ENCODE measurements at regions not wholly inside any gene's neighbourhood (a gene's known extent, or its start where the extent isn't known, plus 50 kb on each side); places are given as distances from the start of the nearest gene placed in this dataset.

DNA sequence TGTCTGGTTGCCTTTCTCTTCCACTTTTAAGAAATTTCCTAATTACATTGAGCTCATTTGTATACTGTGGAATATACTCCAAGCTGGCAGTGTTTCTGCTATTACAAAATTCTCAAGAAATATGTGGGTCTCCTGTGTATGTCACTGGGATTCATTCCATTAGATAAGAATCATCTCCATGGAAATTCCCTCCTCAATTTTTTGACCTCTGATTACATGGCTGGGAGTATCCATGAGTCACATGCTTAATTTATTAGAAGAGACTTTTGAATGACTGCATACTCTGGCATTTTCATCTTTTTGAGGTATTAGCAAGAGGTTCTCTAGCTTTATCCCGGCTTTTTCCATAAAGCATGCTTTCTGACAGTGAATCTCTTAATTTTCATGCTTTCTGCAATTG is 665.5 kb upstream of the CNTNAP5 start:
- 12% methylated on average over 1 of the region's 1 CpG for WGBS (ENCODE audit: insufficient coverage, low coverage, low lambda C conversion rate, missing lambda C conversion rate)
- no peaks in the 10 kb centered on the region for H3K9me3 ChIP-seq
- no peaks in the 10 kb centered on the region for H3K36me3 ChIP-seq
- DNase-seq (no peak), ATAC-seq (no peak)
- H3K27me3 ChIP-seq: no peaks in the 10 kb centered on the region
- H3K4me3 ChIP-seq: no peak overlapping the region
- H3K4me1 ChIP-seq: no peaks in the 10 kb centered on the region
- intact Hi-C loops (cut with DNase I): no loop called here
- TF ChIP-seq, protein P1, sequence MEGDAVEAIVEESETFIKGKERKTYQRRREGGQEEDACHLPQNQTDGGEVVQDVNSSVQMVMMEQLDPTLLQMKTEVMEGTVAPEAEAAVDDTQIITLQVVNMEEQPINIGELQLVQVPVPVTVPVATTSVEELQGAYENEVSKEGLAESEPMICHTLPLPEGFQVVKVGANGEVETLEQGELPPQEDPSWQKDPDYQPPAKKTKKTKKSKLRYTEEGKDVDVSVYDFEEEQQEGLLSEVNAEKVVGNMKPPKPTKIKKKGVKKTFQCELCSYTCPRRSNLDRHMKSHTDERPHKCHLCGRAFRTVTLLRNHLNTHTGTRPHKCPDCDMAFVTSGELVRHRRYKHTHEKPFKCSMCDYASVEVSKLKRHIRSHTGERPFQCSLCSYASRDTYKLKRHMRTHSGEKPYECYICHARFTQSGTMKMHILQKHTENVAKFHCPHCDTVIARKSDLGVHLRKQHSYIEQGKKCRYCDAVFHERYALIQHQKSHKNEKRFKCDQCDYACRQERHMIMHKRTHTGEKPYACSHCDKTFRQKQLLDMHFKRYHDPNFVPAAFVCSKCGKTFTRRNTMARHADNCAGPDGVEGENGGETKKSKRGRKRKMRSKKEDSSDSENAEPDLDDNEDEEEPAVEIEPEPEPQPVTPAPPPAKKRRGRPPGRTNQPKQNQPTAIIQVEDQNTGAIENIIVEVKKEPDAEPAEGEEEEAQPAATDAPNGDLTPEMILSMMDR (IDR thresholded peaks at IDR 0.05): no peak
- TF ChIP-seq POLR2A (IDR thresholded peaks at IDR 0.05): no peak
- H3K27ac ChIP-seq: no peak overlapping the region

DNA sequence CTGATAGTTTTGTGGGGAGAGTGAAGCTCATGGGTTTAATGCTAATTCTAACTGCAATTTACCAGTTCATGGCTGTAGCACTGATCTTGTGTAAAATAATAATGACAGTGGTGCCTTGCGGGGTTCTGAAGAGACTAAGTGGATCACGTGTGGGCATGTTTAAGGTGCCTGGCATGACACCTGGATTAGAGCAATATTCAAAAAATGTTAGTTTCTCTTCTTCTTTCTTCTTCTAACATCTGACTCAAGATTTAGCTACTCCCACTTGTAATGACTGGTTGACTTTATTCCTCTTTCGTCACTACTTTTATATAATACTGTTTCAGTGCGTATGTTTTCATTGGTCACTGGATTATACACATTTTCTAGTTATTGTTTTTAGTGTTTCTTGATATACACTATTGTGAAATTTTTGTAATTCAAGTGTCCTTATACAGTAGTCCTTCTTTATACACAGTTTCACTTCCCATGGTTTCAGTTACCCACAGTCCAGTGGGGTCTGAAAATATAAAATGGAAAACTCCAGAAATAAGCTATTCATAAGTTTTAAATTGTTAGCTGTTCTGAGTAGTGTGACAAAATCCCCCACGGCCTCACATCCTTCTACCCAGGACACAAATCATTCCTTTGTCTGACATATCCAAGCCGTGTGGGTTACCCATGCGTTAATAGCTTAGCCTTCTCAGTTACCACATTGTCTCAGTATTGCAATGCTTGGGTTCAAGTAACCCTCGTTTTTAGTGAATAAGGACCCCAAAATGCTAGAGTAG is 662.2 kb upstream of the CNTNAP5 start:
- WGBS (ENCODE audit: insufficient coverage, low coverage, low lambda C conversion rate, missing lambda C conversion rate): 41% methylated on average over 8 of the region's 8 CpGs
- intact Hi-C loops (cut with DNase I): no loop called here
- no peak overlapping the region for H3K4me3 ChIP-seq
- TF ChIP-seq, protein P1 (IDR thresholded peaks at IDR 0.05): no peak
- TF ChIP-seq POLR2A (IDR thresholded peaks at IDR 0.05): no peak
- H3K4me1 ChIP-seq: no peaks in the 10 kb centered on the region
- H3K27me3 ChIP-seq: no peaks in the 10 kb centered on the region
- H3K36me3 ChIP-seq: no peaks in the 10 kb centered on the region
- ATAC-seq (no peak), DNase-seq (no peak)
- no peak overlapping the region for H3K27ac ChIP-seq
- no peaks in the 10 kb centered on the region for H3K9me3 ChIP-seq

DNA sequence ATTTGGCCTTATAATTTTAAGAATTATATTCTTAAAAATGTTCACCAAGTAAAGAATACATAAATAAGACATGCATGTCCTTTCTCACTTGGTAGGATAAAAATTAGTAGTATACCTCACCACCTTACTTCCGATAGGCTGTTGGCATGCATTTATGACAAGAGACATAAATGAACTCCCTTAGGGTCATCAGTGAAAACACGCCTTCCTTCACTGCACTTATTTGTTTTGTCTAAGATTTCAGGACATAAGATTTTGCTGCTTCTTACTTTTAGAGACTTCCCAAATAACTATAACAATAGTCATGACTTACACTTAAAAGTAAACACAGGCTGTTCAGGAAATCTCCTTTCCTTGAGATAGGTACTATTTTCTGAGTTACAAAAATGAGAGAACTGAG is 661.3 kb upstream of the CNTNAP5 start:
- ATAC-seq (no peak), DNase-seq (no peak)
- H3K36me3 ChIP-seq: no peaks in the 10 kb centered on the region
- H3K27me3 ChIP-seq: no peaks in the 10 kb centered on the region
- H3K27ac ChIP-seq: no peak overlapping the region
- no peaks in the 10 kb centered on the region for H3K4me1 ChIP-seq
- H3K9me3 ChIP-seq: no peaks in the 10 kb centered on the region
- WGBS (ENCODE audit: insufficient coverage, low coverage, low lambda C conversion rate, missing lambda C conversion rate): 55% methylated on average over 2 of the region's 2 CpGs
- H3K4me3 ChIP-seq: no peak overlapping the region
- no peak for TF ChIP-seq POLR2A (IDR thresholded peaks at IDR 0.05)
- TF ChIP-seq, protein P1 (IDR thresholded peaks at IDR 0.05): no peak
- intact Hi-C loops (cut with DNase I): no loop called here

DNA sequence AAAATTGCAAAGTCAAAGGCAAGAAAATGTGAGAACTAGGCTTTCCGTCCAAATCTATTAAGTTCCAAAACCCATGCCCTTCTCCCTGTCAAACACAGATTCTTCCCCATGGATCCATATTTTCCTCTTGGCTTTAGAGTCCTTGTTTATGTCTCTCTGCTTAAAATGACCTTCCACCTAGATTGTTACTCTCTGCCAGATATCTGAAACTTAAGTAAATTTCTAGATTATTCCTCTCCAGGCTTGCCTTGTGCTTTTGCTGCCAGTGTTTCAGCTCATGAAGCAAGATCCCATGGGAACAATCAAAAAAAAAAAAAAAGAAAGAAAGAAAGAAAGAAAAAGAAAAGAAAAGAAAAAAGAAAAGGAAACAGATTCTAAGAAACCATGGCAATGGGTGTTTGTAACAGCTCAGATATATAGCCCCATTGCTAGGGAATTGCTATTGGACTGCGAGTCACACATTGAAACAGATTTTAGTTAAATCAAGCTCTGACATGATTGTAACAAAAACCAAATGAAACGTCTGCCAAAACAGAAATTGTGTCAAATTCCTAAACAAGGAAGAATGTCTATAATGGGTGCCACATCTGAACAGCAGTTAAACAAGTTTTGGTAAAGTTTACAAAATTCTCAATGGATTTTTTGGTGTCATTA is 660.7 kb upstream of the CNTNAP5 start:
- H3K27ac ChIP-seq: no peak overlapping the region
- ATAC-seq (no peak), DNase-seq (no peak)
- intact Hi-C loops (cut with DNase I): no loop called here
- no peaks in the 10 kb centered on the region for H3K27me3 ChIP-seq
- H3K4me1 ChIP-seq: no peaks in the 10 kb centered on the region
- H3K4me3 ChIP-seq: no peak overlapping the region
- 32% methylated on average over 3 of the region's 3 CpGs for WGBS (ENCODE audit: insufficient coverage, low coverage, low lambda C conversion rate, missing lambda C conversion rate)
- TF ChIP-seq, protein P1 (IDR thresholded peaks at IDR 0.05): no peak
- no peak for TF ChIP-seq POLR2A (IDR thresholded peaks at IDR 0.05)
- H3K36me3 ChIP-seq: no peaks in the 10 kb centered on the region
- H3K9me3 ChIP-seq: no peaks in the 10 kb centered on the region

Data from right lobe of liver (tissue), 6 donors.